K562 (cell line): ENCODE measurements at regions not wholly inside any gene's neighbourhood (a gene's known extent, or its start where the extent isn't known, plus 50 kb on each side); places are given as distances from the start of the nearest gene placed in this dataset.

ENCODE experiments used
- ATAC-seq: fragments of 200-7000 bp; cut with Tn5 transposase; 3 replicates; pipeline ENCODE4 v1.9.1; 2020; ENCODE audit warnings: moderate library complexity
- BruUV-seq: library from RNA; stranded (reverse); fragments of 400-500 nt; replicated peaks from 2 replicates; lab custom pipeline; 2021; lab: Mats Ljungman, UMichigan
- CTCF ChIA-PET: fragments of 300-600 bp; formaldehyde crosslinking; extraction: SDS; loops from one replicate; lab custom pipeline; 2021; ENCODE audit warnings: low intra/inter-chr PET ratio; lab: Yijun Ruan, JAX
- POLR2A ChIA-PET: fragments of 300-600, 350-650 bp; sonication (Branson Sonifier 250); formaldehyde crosslinking; extraction: SDS; loops from one replicate; lab custom pipeline; 2021; ENCODE audit warnings: antibody characterized with exemption, inconsistent platforms; lab: Yijun Ruan, JAX
- DNase-seq, 4 experiments: peaks; one replicate each; pipeline versions ENCODE4 v3.0.0 to v3.0.0-alpha.2; 2011 to 2018; ENCODE audit warnings: low spot score in 3 of 4, mixed read lengths in 3 of 4; ENCODE audit errors: extremely low read depth in 1 of 4
- FAIRE-seq: peaks from 2 replicates; lab custom pipeline; 2011; peaks lifted over from hg19 to GRCh38; lab: Jason Lieb, UNC
- H2AFZ ChIP-seq: 2 replicates; pipeline ENCODE4 v1.6.0; 2011; ENCODE audit warnings: low read depth, low read length, control low read depth, inconsistent platforms
- H3K27ac ChIP-seq: fragments of 200-600 bp; 3 replicates; pipeline ENCODE4 v1.8.0; 2011; ENCODE audit warnings: low read depth, mild to moderate bottlenecking, control low read depth, inconsistent platforms, low read length, moderate library complexity, mixed read lengths; ENCODE audit errors: extremely low read depth
- H3K27me3 ChIP-seq, 2 experiments: fragments of 300-600 bp in 1 of 2; 2 replicates in 1 of 2; 3 replicates in 1 of 2; pipeline versions ENCODE4 v1.6.0 to v1.8.0; 2011; ENCODE audit warnings: inconsistent platforms in 2 of 2, low read length in 2 of 2, mild to moderate bottlenecking in 1 of 2, mixed read lengths in 1 of 2, moderate library complexity in 1 of 2; ENCODE audit not compliant: control insufficient read depth in 2 of 2, insufficient read depth in 2 of 2
- H3K36me3 ChIP-seq: fragments of 300-600 bp; 3 replicates; pipeline ENCODE4 v1.8.0; 2011; ENCODE audit warnings: mild to moderate bottlenecking, low read length, inconsistent platforms; ENCODE audit not compliant: control insufficient read depth, insufficient read depth
- H3K4me1 ChIP-seq, 2 experiments: fragments of 200-600 bp in 1 of 2; replicated peaks in 1 of 2; 2 replicates in 1 of 2; 3 replicates in 1 of 2; pipeline versions ENCODE4 v1.5.1 to v1.8.0; 2011; ENCODE audit warnings: inconsistent platforms in 2 of 2, low read length in 2 of 2, mild to moderate bottlenecking in 1 of 2, mixed read lengths in 1 of 2, moderate library complexity in 1 of 2; ENCODE audit not compliant: control insufficient read depth in 2 of 2, insufficient read depth in 2 of 2
- H3K4me2 ChIP-seq: 2 replicates; pipeline ENCODE4 v1.6.1; 2011; ENCODE audit warnings: low read length, control low read depth, inconsistent platforms, mixed read lengths; ENCODE audit not compliant: insufficient read depth
- H3K4me3 ChIP-seq: fragments of 200-600 bp; sonication (generic), shearing (Covaris generic); 2 replicates; pipeline ENCODE4 v1.5.1; 2016; ENCODE audit warnings: control low read depth, inconsistent platforms
- H3K79me2 ChIP-seq: fragments of 200-600 bp; 3 replicates; pipeline ENCODE4 v1.8.0; 2011; ENCODE audit warnings: low read length, inconsistent platforms; ENCODE audit not compliant: control insufficient read depth, insufficient read depth
- H3K9ac ChIP-seq, 2 experiments: 2 replicates each; pipeline versions ENCODE4 v1.6.0 to v1.6.1; 2011; ENCODE audit warnings: low read depth in 2 of 2, low read length in 2 of 2, control low read depth in 1 of 2, inconsistent platforms in 1 of 2, mild to moderate bottlenecking in 1 of 2, mixed read lengths in 1 of 2; ENCODE audit not compliant: insufficient read depth in 1 of 2
- H3K9me1 ChIP-seq: one replicate; pipeline ENCODE4 v1.6.0; 2011; ENCODE audit warnings: inconsistent platforms, mild to moderate bottlenecking, low read length, moderate library complexity; ENCODE audit not compliant: control insufficient read depth, insufficient read depth
- H3K9me3 ChIP-seq: replicated peaks from 2 replicates; pipeline ENCODE4 v1.5.1; 2011; ENCODE audit warnings: low read depth, low read length, inconsistent platforms; ENCODE audit not compliant: control insufficient read depth, insufficient read depth
- H4K20me1 ChIP-seq: replicated peaks from 2 replicates; pipeline ENCODE4 v1.6.1; 2011; ENCODE audit warnings: low read length, inconsistent platforms, mixed read lengths; ENCODE audit not compliant: control insufficient read depth, insufficient read depth
- BCL6 ChIP-seq: fragments of 250-450 bp; sonication (Bioruptor Pico); IDR thresholded peaks from 2 replicates; pipeline ENCODE4 v1.4.0; 2020
- CAMTA2 ChIP-seq: fragments of 250-450 bp; sonication (Bioruptor Pico); conservative IDR thresholded peaks from 2 replicates; pipeline ENCODE4 v1.5.1; 2022
- DPF2 ChIP-seq: fragments of 450-650 bp; IDR thresholded peaks from 2 replicates; pipeline ENCODE4 v1.6.1; 2016
- HDAC3 ChIP-seq: fragments of 450-650 bp; IDR thresholded peaks from 2 replicates; pipeline ENCODE4 v1.6.1; 2018; ENCODE audit warnings: borderline replicate concordance, mild to moderate bottlenecking, moderate library complexity; ENCODE audit not compliant: partially characterized antibody
- HINFP ChIP-seq: fragments of 450-650 bp; conservative IDR thresholded peaks from 2 replicates; pipeline ENCODE4 v1.6.1; 2016; ENCODE audit warnings: missing genetic modification characterization, low read depth, mild to moderate bottlenecking, control low read depth, missing compliant biosample characterization
- LCOR ChIP-seq: sonication (generic); formaldehyde crosslinking; IDR thresholded peaks from 2 replicates; pipeline ENCODE4 v1.8.0; 2022; ENCODE audit warnings: mild to moderate bottlenecking, missing genetic modification reagents
- LEF1 ChIP-seq: fragments of 450-650 bp; IDR thresholded peaks from 2 replicates; pipeline ENCODE4 v1.6.1; 2016; ENCODE audit warnings: mild to moderate bottlenecking
- POU5F1 ChIP-seq: fragments of 150-350 bp; IDR thresholded peaks from 2 replicates; pipeline ENCODE4 v1.6.1; 2014; ENCODE audit warnings: borderline replicate concordance, low read length, low read depth, mild to moderate bottlenecking; ENCODE audit not compliant: partially characterized antibody
- RNF2 ChIP-seq: sonication (generic); IDR thresholded peaks from 2 replicates; pipeline ENCODE4 v1.6.1; 2016
- SMARCA4 ChIP-seq: fragments of 450-650 bp; IDR thresholded peaks from 2 replicates; pipeline ENCODE4 v1.6.1; 2016
- SMARCE1 ChIP-seq: fragments of 450-650 bp; IDR thresholded peaks from 2 replicates; pipeline ENCODE4 v1.7.1; 2016; ENCODE audit warnings: mild to moderate bottlenecking
- SNIP1 ChIP-seq: fragments of 450-650 bp; IDR thresholded peaks from 2 replicates; pipeline ENCODE4 v1.7.1; 2017; ENCODE audit warnings: low read depth, mild to moderate bottlenecking
- TAF15 ChIP-seq: fragments of 200-400 bp; formaldehyde crosslinking; IDR thresholded peaks from 2 replicates; pipeline ENCODE4 v1.6.1; 2017; ENCODE audit warnings: mild to moderate bottlenecking, low read depth, low read length, moderate library complexity
- XRCC4 ChIP-seq: IDR thresholded peaks from one replicate; pipeline ENCODE4 v1.6.1; 2011; ENCODE audit not compliant: insufficient read depth, insufficient read length; ENCODE audit errors: extremely low read depth
- YBX1 ChIP-seq: fragments of 450-650 bp; IDR thresholded peaks from 2 replicates; pipeline ENCODE4 v1.7.1; 2016; ENCODE audit warnings: mild to moderate bottlenecking
- ZNF785 ChIP-seq: fragments of 250-450 bp; sonication (Bioruptor Pico); IDR thresholded peaks from 2 replicates; pipeline ENCODE4 v1.4.0; 2020; ENCODE audit warnings: mild to moderate bottlenecking
- WGBS: fragments of 100-300 bp; shearing (Covaris generic); methylation state at CpG from one replicate; pipeline ENCODE4 v1.1.6; 2016; ENCODE audit warnings: low coverage, mixed read lengths; ENCODE audit not compliant: insufficient coverage; ENCODE audit errors: missing lambda C conversion rate; 5-methylcytosine and 5-hydroxymethylcytosine counted together
- in situ Hi-C: fragments of 300-500 bp; cut with MboI; formaldehyde crosslinking; loops from 4 replicates; pipeline ENCODE4 v1.15.0; 2018; ENCODE audit warnings: inconsistent platforms, mixed read lengths
- intact Hi-C: fragments of 100-400 bp; cut with micrococcal nuclease; formaldehyde crosslinking; loops from 2 replicates; pipeline ENCODE4 v1.14.2; 2022
- TF ChIP-seq, protein P1 (sequence below): fragments of 250-450 bp; sonication (Bioruptor Pico); IDR thresholded peaks from 2 replicates; pipeline ENCODE4 v1.4.0; 2020
- TF ChIP-seq, protein P2 (sequence below): fragments of 450-650 bp; IDR thresholded peaks from 2 replicates; pipeline ENCODE4 v1.6.1; 2016; ENCODE audit warnings: missing biosample characterization, missing genetic modification characterization

GRCh38 chrX:128676651-128677050, 624.4 kb upstream of the ACTRT1 start:
- in situ Hi-C loops = no loop called here
- Histone ChIP-seq H4K20me1 (no peaks in the 10 kb centered on the region), H3K9me3 (no peaks in the 10 kb centered on the region), H3K27ac (no peak overlapping the region), H3K79me2 (no peaks in the 10 kb centered on the region)
- BruUV-seq = no TSS peak
- POLR2A ChIA-PET = no interaction called here
- DNase-seq = no peak
- WGBS = 0% methylated on average over 4 of the region's 4 CpGs
- TF ChIP-seq HINFP (no peak), LCOR (CRISPR knock-in tag) (no peak), BCL6 (CRISPR knock-in tag) (no peak), SMARCA4 (no peak), YBX1 (no peak), TAF15 (no peak), SMARCE1 (no peak), RNF2 (no peak), CAMTA2 (CRISPR knock-in tag) (no peak), XRCC4 (no peak), POU5F1 (no peak), HDAC3 (no peak), SNIP1 (no peak), DPF2 (no peak), ZNF785 (no peak), LEF1 (no peak)
- TF ChIP-seq, protein P1, sequence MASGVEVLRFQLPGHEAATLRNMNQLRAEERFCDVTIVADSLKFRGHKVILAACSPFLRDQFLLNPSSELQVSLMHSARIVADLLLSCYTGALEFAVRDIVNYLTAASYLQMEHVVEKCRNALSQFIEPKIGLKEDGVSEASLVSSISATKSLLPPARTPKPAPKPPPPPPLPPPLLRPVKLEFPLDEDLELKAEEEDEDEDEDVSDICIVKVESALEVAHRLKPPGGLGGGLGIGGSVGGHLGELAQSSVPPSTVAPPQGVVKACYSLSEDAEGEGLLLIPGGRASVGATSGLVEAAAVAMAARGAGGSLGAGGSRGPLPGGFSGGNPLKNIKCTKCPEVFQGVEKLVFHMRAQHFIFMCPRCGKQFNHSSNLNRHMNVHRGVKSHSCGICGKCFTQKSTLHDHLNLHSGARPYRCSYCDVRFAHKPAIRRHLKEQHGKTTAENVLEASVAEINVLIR (CRISPR knock-in tag) = no peak
- TF ChIP-seq, protein P2, sequence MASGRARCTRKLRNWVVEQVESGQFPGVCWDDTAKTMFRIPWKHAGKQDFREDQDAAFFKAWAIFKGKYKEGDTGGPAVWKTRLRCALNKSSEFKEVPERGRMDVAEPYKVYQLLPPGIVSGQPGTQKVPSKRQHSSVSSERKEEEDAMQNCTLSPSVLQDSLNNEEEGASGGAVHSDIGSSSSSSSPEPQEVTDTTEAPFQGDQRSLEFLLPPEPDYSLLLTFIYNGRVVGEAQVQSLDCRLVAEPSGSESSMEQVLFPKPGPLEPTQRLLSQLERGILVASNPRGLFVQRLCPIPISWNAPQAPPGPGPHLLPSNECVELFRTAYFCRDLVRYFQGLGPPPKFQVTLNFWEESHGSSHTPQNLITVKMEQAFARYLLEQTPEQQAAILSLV (tag) = no peak
- TF ChIP-seq, all 486 proteins: peak for 0
- ATAC-seq (no peak), FAIRE-seq (no peak)
- intact Hi-C loops = no loop called here
- H3K4me3 ChIP-seq = no peak overlapping the region
- no peaks in the 10 kb centered on the region for H3K4me1 ChIP-seq
- H3K27me3 ChIP-seq = no peaks in the 10 kb centered on the region
- no peak overlapping the region for H2AFZ ChIP-seq
- CTCF ChIA-PET = no interaction called here
- H3K9ac ChIP-seq = no peak overlapping the region
- no peaks in the 10 kb centered on the region for H3K9me1 ChIP-seq
- H3K4me2 ChIP-seq = no peak overlapping the region
- H3K36me3 ChIP-seq = no peaks in the 10 kb centered on the region
